Astrocyte (in vitro differentiated cells and primary cell): ENCODE measurements at regions not wholly inside any gene's neighbourhood (a gene's known extent, or its start where the extent isn't known, plus 50 kb on each side); places are given as distances from the start of the nearest gene placed in this dataset.

ENCODE experiments used
- EZH2 ChIP-seq: IDR thresholded peaks from 2 replicates; pipeline ENCODE4 v1.6.1; 2012; ENCODE audit warnings: mild to moderate bottlenecking, low read length, inconsistent platforms; ENCODE audit not compliant: insufficient read depth
- TF ChIP-seq, protein P1 (sequence below): IDR thresholded peaks from 2 replicates; pipeline ENCODE4 v1.5.1; 2011; ENCODE audit warnings: low read depth, mild to moderate bottlenecking, inconsistent platforms, low read length, moderate library complexity; ENCODE audit not compliant: insufficient read depth

DNA sequence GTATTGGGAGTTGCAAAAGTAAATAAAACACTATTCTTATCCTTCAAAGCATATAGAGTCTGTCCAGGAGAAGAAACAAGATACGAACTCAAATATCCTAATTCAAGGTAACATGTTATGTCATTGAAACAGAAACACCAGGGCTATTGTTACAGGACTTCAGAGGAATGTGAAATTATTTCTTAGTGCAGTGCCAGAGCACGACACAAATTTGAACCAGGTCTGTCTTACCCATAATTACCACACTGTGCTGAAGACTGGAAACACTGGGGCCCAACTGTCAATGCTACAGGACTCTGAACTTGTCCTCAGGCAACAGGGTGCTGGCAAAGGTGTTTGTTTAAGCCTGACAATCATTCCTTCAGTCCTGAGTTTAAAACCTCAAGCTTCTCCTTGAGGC is 633.6 kb upstream of the UBE2E2 start:
- TF ChIP-seq, protein P1, sequence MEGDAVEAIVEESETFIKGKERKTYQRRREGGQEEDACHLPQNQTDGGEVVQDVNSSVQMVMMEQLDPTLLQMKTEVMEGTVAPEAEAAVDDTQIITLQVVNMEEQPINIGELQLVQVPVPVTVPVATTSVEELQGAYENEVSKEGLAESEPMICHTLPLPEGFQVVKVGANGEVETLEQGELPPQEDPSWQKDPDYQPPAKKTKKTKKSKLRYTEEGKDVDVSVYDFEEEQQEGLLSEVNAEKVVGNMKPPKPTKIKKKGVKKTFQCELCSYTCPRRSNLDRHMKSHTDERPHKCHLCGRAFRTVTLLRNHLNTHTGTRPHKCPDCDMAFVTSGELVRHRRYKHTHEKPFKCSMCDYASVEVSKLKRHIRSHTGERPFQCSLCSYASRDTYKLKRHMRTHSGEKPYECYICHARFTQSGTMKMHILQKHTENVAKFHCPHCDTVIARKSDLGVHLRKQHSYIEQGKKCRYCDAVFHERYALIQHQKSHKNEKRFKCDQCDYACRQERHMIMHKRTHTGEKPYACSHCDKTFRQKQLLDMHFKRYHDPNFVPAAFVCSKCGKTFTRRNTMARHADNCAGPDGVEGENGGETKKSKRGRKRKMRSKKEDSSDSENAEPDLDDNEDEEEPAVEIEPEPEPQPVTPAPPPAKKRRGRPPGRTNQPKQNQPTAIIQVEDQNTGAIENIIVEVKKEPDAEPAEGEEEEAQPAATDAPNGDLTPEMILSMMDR = no peak
- TF ChIP-seq EZH2 = no peak
